Activated naive CD4-positive, alpha-beta T cell treated with anti-CD3 and anti-CD28 coated beads for 36 hours (primary cell): ENCODE measurements at regions not wholly inside any gene's neighbourhood (a gene's known extent, or its start where the extent isn't known, plus 50 kb on each side); places are given as distances from the start of the nearest gene placed in this dataset.

ENCODE experiments used
- CTCF ChIA-PET: fragments of 350-600 bp; sonication (Branson Sonifier 250); formaldehyde crosslinking; loops from one replicate; lab custom pipeline; 2021; ENCODE audit warnings: antibody characterized with exemption; lab: Charles Lee
- DNase-seq: peaks from one replicate; pipeline ENCODE4 v3.0.0-alpha.2; 2020
- H3K27ac Mint-ChIP-seq: one replicate; pipeline ENCODE4 v1.8.0; 2021; ENCODE audit warnings: mild to moderate bottlenecking, mixed read lengths
- H3K27me3 Mint-ChIP-seq: one replicate; pipeline ENCODE4 v1.8.0; 2021; ENCODE audit warnings: low read depth, mixed read lengths
- H3K36me3 Mint-ChIP-seq: one replicate; pipeline ENCODE4 v1.8.0; 2021; ENCODE audit warnings: low read depth, mixed read lengths
- H3K4me1 Mint-ChIP-seq: one replicate; pipeline ENCODE4 v1.8.0; 2021; ENCODE audit warnings: low read depth, mixed read lengths
- H3K4me3 Mint-ChIP-seq: one replicate; pipeline ENCODE4 v1.8.0; 2021; ENCODE audit warnings: mild to moderate bottlenecking, moderate library complexity, mixed read lengths
- H3K9me3 Mint-ChIP-seq: one replicate; pipeline ENCODE4 v1.8.0; 2021; ENCODE audit warnings: mixed read lengths
- intact Hi-C: fragments of 100-400 bp; cut with micrococcal nuclease; formaldehyde crosslinking; loops from one replicate; pipeline ENCODE4 v1.15.1; 2023

DNA sequence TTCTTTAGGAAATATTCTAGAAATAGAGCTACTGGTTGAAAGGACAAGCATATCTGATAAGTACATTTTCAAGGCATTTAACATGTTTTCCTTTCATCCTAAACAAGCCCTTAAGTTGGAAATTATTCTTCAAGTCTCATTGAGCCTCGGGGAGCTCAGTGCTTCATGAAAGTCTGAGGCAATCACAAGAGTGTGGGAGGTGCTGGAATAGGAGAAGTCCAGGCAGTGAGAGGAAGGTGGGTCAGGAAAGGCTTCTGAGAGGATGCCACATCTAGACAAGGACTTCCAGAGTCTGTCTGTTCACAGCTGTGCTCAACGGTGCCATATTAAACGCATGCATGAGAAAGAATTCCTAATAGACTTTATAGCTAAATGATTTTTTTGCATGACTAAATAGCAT is 69.8 kb downstream of the CD83 start:
- Mint-ChIP-seq H3K4me3 (no peak overlapping the region), H3K4me1 (no peaks in the 10 kb centered on the region), H3K36me3 (no peaks in the 10 kb centered on the region), H3K9me3 (no peaks in the 10 kb centered on the region), H3K27me3 (no peaks in the 10 kb centered on the region), H3K27ac (no peak overlapping the region)
- intact Hi-C loops = no loop called here
- no peak for DNase-seq
- CTCF ChIA-PET = no interaction called here

DNA sequence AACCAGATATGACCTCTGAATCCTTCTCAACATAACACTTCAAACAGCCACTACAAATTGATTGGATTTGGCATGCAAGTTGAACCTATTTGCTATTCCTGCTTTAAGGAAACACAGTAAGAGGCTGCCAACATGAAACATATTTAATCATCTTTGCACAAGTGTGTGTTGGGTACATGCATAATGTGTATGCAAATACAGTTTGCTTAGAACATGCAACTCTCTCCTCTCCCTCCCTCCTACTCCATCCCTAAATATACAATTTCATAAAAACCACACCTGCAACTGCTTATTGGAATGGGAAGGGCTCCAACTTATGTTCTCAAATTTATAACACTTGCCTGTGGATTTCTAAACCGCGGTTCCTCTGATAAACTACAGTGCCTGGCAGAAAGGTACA is 71.5 kb downstream of the CD83 start:
- Mint-ChIP-seq H3K4me3 (no peak overlapping the region), H3K36me3 (no peaks in the 10 kb centered on the region), H3K27me3 (no peaks in the 10 kb centered on the region), H3K27ac (no peak overlapping the region), H3K4me1 (no peaks in the 10 kb centered on the region), H3K9me3 (no peaks in the 10 kb centered on the region)
- no peak for DNase-seq
- intact Hi-C loops = no loop called here
- CTCF ChIA-PET = no interaction called here

DNA sequence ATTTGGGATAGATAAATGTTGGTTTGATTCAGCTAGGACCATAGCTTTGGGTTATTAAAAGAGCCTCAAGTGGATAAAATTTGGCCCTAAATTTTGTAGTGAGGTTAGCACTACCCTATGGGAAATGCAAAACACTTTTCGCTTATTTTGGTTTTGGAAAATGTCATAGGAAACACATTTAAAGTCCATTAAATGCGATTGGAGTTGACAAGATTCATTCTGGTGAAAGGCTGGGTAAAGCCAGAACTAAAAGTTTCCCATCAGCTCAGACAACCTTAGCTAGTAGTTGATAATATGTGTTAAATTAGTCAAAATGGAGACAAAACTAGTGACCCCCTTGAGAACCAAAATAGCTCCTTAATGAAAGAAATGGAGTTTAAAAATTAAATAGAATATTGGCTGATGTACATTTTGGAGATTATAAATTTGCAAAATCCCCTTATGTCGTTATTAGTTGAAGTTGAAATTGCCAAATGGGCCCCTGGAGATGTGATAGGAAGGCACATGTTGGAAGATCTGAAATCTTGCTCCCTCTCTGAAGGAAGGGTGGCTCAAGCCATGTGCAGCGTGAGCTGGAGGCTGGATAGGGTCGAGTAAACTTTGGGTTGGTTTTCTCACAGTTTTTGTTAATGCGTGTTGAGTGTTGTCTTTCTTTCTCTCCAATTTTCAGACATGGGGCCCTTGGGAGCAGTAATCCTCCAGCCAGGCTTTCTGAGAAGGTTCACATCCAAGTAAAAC is 72.8 kb downstream of the CD83 start:
- H3K27me3 Mint-ChIP-seq = no peaks in the 10 kb centered on the region
- CTCF ChIA-PET = no interaction called here

DNA sequence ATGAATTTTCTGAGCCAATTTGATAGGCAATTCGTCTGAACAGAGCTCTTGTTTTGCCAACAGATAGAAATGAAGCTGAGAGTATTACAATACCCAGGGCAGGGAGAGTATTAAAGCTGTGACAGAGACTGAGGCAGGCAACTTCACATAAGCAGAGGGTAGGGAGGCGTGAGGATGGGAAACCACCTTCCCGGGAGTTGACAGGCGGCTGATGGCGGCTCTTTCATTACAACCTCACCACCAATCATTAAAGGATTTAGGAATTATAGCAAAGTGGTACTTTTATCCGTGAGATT is 73.3 kb downstream of the CD83 start:
- no peak overlapping the region for H3K4me3 Mint-ChIP-seq
- CTCF ChIA-PET = no interaction called here
- no peaks in the 10 kb centered on the region for H3K36me3 Mint-ChIP-seq
- no peaks in the 10 kb centered on the region for H3K9me3 Mint-ChIP-seq
- intact Hi-C loops = no loop called here
- no peaks in the 10 kb centered on the region for H3K27me3 Mint-ChIP-seq
- no peaks in the 10 kb centered on the region for H3K4me1 Mint-ChIP-seq
- no peak overlapping the region for H3K27ac Mint-ChIP-seq
- no peak for DNase-seq

More for the DNA sequence above, 72.8 kb downstream of the CD83 start:
- DNase-seq = no peak
- no peak overlapping the region for H3K27ac Mint-ChIP-seq
- intact Hi-C loops = no loop called here
- no peaks in the 10 kb centered on the region for H3K36me3 Mint-ChIP-seq
- no peaks in the 10 kb centered on the region for H3K4me1 Mint-ChIP-seq
- no peaks in the 10 kb centered on the region for H3K9me3 Mint-ChIP-seq
- H3K4me3 Mint-ChIP-seq = no peak overlapping the region

DNA sequence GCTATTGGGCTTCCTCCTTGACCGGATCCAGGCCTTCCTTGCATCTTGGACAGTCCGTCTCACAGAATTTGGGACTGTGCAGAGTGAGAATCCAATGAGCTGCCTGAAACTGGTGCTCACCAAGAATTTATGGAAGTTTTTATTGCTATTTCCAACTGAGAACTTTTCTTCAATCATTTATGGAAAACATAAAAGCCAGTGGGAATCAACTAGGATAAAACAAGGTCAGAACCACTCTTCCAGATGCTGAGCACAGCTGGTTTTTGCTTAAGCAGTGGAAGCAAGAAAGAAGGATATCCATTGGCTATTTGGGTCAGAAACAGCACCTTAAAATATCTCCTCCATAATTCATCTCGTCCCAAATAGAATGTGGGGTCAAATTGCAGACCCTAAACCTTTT is 74.2 kb downstream of the CD83 start:
- H3K4me1 Mint-ChIP-seq = no peaks in the 10 kb centered on the region
- no peaks in the 10 kb centered on the region for H3K36me3 Mint-ChIP-seq
- no peaks in the 10 kb centered on the region for H3K27me3 Mint-ChIP-seq
- no peak overlapping the region for H3K4me3 Mint-ChIP-seq
- CTCF ChIA-PET = interaction anchor here (0.5 to 0.7 kb wide), 2 partner anchors 14 to 102 kb away, joined by 4 read pairs; no protein-coding TSS in a partner anchor
- H3K9me3 Mint-ChIP-seq = no peaks in the 10 kb centered on the region
- DNase-seq = no peak
- intact Hi-C loops = no loop called here
- no peak overlapping the region for H3K27ac Mint-ChIP-seq

DNA sequence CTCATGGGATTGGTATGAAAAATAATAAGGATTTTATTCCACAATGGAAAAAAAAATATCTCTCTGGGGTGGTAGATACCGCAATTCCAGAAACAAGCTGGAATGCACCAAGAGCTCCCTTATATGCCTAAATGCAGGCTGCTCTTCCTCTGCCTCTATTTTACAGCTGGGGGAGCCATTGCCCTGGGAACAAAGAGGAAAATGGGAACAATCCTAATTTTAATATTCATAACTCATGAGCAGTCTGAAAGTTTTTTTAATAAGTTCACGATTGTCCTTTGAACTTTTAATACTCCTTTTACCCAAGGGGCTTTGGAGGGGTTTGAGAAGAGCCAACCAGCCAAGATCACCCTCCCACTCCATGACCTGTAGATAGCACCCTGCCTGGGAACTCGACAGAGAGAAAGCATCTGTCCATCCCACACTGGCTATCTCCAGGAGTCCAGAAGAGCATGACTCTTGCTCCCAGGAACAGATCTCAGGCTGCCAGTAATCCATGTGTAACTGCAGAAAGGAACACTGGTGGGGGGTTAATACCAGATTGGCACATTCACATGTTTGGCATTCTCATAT is 74.7 kb downstream of the CD83 start:
- CTCF ChIA-PET = interaction anchor here (0.5 to 0.7 kb wide), 2 partner anchors 15 to 103 kb away, joined by 4 read pairs; no protein-coding TSS in a partner anchor
- no peaks in the 10 kb centered on the region for H3K9me3 Mint-ChIP-seq
- H3K4me3 Mint-ChIP-seq = no peak overlapping the region
- intact Hi-C loops = no loop called here
- no peaks in the 10 kb centered on the region for H3K4me1 Mint-ChIP-seq
- no peaks in the 10 kb centered on the region for H3K27me3 Mint-ChIP-seq
- no peak for DNase-seq
- H3K27ac Mint-ChIP-seq = no peak overlapping the region
- H3K36me3 Mint-ChIP-seq = no peaks in the 10 kb centered on the region

DNA sequence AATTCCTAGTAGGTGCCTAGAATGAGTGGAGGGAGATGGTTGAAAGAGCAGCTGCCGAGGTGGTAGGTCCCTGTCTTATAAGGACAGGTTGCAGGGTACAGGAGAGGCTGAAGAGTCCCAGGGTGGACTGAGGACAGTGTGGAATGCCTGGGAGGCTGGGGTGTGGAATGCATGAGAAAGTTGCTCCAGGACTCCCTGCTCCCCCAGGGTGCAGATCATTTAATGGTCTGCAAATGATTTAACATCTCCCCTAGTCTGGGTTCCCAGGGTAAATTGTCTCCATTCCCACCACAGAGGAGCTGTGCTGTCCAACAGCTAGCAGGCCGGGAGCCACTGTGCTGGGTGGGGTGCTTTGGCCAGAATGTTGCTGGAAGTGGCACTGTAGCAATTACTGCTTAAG is 76.0 kb downstream of the CD83 start:
- H3K4me1 Mint-ChIP-seq = no peaks in the 10 kb centered on the region
- CTCF ChIA-PET = no interaction called here
- DNase-seq = no peak
- H3K4me3 Mint-ChIP-seq = no peak overlapping the region
- H3K9me3 Mint-ChIP-seq = no peaks in the 10 kb centered on the region
- no peak overlapping the region for H3K27ac Mint-ChIP-seq
- intact Hi-C loops = no loop called here
- no peaks in the 10 kb centered on the region for H3K27me3 Mint-ChIP-seq
- no peaks in the 10 kb centered on the region for H3K36me3 Mint-ChIP-seq

DNA sequence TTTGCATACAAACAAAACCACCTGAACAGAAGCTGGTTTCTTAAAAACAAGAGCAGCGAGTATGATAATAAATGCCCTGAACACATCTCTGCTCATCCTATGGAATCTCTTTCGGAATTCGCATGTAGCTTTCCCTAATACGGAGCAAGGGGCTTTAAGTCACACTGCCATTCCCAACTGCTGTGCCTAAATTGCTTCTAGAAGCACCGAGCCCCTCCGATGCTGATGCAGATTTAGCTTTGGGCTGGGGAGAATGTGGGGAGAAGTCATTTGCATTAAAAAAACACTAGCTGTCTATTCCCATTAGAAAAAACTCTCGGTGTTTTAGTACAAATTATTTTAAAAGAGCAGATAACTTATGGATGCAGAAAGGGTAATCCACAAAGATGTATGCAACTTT is 76.9 kb downstream of the CD83 start:
- Mint-ChIP-seq H3K4me3 (no peak overlapping the region), H3K27ac (no peak overlapping the region)

DNA sequence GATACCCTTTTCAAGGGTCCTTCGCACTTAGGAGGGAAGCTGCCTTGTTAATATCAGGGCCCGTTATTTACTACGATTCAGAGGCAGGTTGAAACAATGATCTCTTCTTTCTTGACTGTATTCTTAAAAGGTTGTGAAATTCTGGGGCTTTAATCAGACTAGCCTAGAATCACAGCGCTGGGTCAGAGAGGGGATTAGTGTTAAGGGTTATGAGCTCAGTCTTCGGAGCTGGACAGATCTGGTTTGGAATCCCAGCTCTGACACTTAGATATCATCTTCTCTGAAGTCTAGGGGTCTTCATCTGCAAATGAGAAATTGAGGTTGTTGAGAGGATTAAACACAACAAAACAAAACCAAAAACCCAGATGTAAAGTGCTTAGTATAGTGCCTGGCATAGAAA is 77.4 kb downstream of the CD83 start:
- Mint-ChIP-seq H3K27ac (no peak overlapping the region), H3K9me3 (no peaks in the 10 kb centered on the region), H3K36me3 (no peaks in the 10 kb centered on the region), H3K4me1 (no peaks in the 10 kb centered on the region), H3K4me3 (no peak overlapping the region), H3K27me3 (no peaks in the 10 kb centered on the region)
- CTCF ChIA-PET = interaction anchor here (0.7 kb wide), 1 partner anchor 1327 kb away, joined by 3 read pairs; no protein-coding TSS in a partner anchor
- no peak for DNase-seq
- intact Hi-C loops = no loop called here

More for the DNA sequence above, 76.9 kb downstream of the CD83 start:
- no peaks in the 10 kb centered on the region for H3K27me3 Mint-ChIP-seq
- DNase-seq = no peak
- H3K4me1 Mint-ChIP-seq = no peaks in the 10 kb centered on the region
- CTCF ChIA-PET = interaction anchor here (0.7 kb wide), 1 partner anchor 1328 kb away, joined by 3 read pairs; no protein-coding TSS in a partner anchor
- H3K9me3 Mint-ChIP-seq = no peaks in the 10 kb centered on the region
- no peaks in the 10 kb centered on the region for H3K36me3 Mint-ChIP-seq
- intact Hi-C loops = no loop called here

DNA sequence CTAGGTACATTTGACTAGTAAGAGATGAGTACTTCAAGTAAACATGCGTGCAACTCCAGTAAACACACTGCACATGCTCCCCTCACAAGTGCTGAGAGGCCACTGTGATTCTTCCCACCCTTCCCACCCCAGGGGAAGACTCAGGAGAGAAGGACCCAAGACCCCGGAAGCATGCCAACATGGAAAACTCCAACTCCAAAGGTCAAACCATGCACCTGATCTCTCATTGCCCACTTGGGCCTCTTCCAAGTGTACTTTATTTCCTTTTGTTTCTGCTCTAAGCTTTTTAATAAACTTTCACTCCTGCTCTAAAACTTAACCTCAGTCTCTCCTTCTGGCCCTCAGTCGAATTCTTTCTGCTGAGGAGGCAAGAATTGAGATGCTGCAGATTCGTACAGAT is 78.5 kb downstream of the CD83 start:
- Mint-ChIP-seq H3K9me3 (peaks cover 2% of the 10 kb centered on the region), H3K4me1 (no peaks in the 10 kb centered on the region), H3K27ac (no peak overlapping the region), H3K4me3 (no peak overlapping the region), H3K27me3 (no peaks in the 10 kb centered on the region), H3K36me3 (no peaks in the 10 kb centered on the region)
- intact Hi-C loops = no loop called here
- DNase-seq = no peak
- CTCF ChIA-PET = no interaction called here

DNA sequence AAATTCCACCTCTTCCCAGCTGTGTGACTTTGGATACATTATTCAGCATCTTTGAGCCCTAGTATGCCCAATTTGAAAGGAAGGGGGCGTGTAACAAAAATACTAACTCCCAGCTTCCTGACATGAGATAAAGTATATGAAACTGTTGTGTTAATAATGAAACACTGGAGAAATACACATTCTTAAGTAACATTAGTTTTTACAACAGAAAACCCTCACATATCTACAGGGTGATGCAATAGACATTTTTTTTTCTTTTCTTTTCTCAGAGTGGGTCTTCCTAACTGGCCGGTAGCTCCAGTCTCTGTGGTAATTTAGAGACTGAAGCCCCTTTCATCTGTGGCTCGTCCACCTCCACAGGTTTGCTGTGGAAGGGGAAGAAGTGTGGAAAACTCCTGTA is 79.5 kb downstream of the CD83 start:
- Mint-ChIP-seq H3K36me3 (no peaks in the 10 kb centered on the region), H3K27me3 (no peaks in the 10 kb centered on the region), H3K4me1 (no peaks in the 10 kb centered on the region), H3K27ac (no peak overlapping the region), H3K9me3 (peaks cover 2% of the 10 kb centered on the region), H3K4me3 (no peak overlapping the region)
- no peak for DNase-seq
- CTCF ChIA-PET = no interaction called here
- intact Hi-C loops = no loop called here

DNA sequence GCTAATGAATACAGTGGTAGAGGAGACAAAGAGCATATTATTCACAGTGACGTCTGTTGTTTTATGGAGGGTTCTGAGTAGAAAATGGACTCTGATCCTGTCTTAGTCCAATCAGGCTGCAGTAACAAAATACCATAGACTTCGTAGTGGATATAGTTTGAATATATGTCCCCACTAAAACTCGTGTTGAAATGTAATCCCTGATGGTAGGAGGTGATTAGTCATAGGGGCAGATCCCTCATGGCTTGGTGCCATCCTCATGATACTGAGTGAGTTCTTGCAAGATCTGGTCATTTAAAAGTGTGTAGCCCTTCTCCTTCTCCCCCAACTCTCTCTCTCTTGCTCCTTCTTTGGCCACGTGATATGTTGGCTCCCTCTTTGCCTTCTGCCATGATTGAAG is 82.5 kb downstream of the CD83 start:
- CTCF ChIA-PET = no interaction called here
- DNase-seq = no peak
- no peaks in the 10 kb centered on the region for H3K4me1 Mint-ChIP-seq
- no peak overlapping the region for H3K27ac Mint-ChIP-seq
- no peaks in the 10 kb centered on the region for H3K27me3 Mint-ChIP-seq
- intact Hi-C loops = no loop called here
- H3K9me3 Mint-ChIP-seq = peaks cover 2% of the 10 kb centered on the region
- H3K4me3 Mint-ChIP-seq = no peak overlapping the region
- no peaks in the 10 kb centered on the region for H3K36me3 Mint-ChIP-seq

DNA sequence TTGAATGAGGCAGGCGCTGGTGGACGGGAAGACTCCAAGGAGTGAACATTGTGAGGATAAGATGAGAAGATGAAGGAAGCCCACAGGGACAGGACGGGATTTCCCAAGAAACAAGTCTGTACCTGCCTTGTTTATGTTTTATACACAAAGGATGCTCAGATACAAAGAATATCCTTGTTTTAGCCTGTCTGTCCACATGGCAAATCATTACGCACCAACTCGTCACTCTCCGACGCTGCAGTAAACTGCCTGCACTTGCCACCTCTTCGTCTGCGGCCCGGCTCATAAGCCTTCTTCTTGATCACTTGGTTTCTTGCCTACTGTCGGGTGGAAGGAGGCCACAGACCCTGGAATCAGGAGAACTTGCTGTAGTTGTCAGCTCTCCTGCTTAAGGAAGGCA is 85.4 kb downstream of the CD83 start:
- H3K4me3 Mint-ChIP-seq = no peak overlapping the region
- intact Hi-C loops = no loop called here
- no peak overlapping the region for H3K27ac Mint-ChIP-seq
- CTCF ChIA-PET = no interaction called here
- H3K36me3 Mint-ChIP-seq = no peaks in the 10 kb centered on the region
- no peaks in the 10 kb centered on the region for H3K4me1 Mint-ChIP-seq
- H3K9me3 Mint-ChIP-seq = peaks cover 2% of the 10 kb centered on the region
- no peak for DNase-seq
- H3K27me3 Mint-ChIP-seq = no peaks in the 10 kb centered on the region
